Tibial artery (tissue), 4 donors: ENCODE measurements at regions not wholly inside any gene's neighbourhood (a gene's known extent, or its start where the extent isn't known, plus 50 kb on each side); places are given as distances from the start of the nearest gene placed in this dataset.

Experiments used
- DNase-seq, 2 donors: peaks; one replicate each; pipeline ENCODE4 v3.0.0-alpha.2; 2019
- H3K27ac ChIP-seq, 2 donors: fragments of 200-600 bp; sonication (generic) in 1 of 2; 1 replicate in 1 of 2; 2 replicates in 1 of 2; pipeline ENCODE4 v1.5.1; 2018 to 2019; ENCODE audit warnings: mild to moderate bottlenecking in 1 of 2
- H3K27me3 ChIP-seq, 2 donors: fragments of 200-600 bp; sonication (generic) in 1 of 2; one replicate each; pipeline versions ENCODE4 v1.5.1 to v1.6.0; 2016 to 2019
- H3K36me3 ChIP-seq, 3 donors: fragments of 200-600 bp; sonication (generic) in 2 of 3; one replicate each; pipeline ENCODE4 v1.5.1; 2016 to 2019; ENCODE audit warnings: mild to moderate bottlenecking in 2 of 3
- H3K4me1 ChIP-seq, 4 donors: fragments of 200-600 bp; sonication (generic) in 2 of 4; 1 replicate in 3 of 4; 2 replicates in 1 of 4; pipeline ENCODE4 v1.5.1; 2016 to 2019
- H3K4me3 ChIP-seq, 2 donors: fragments of 200-600 bp; sonication (generic) in 1 of 2; 1 replicate in 1 of 2; 2 replicates in 1 of 2; pipeline ENCODE4 v1.5.1; 2018 to 2019; ENCODE audit warnings: mild to moderate bottlenecking in 2 of 2
- H3K9me3 ChIP-seq, 3 donors: fragments of 200-600 bp; sonication (generic) in 1 of 3; one replicate each; pipeline ENCODE4 v1.5.1; 2016 to 2019
- CTCF ChIP-seq, 2 experiments: fragments of 200-600 bp in 1 of 2; fragments of 450-650 bp in 1 of 2; IDR thresholded peaks; one replicate each; pipeline ENCODE4 v1.5.1; 2017 to 2019; ENCODE audit warnings: antibody characterized with exemption in 2 of 2, mild to moderate bottlenecking in 1 of 2, moderate library complexity in 1 of 2
- intact Hi-C: fragments of 100-400 bp; cut with DNase I; formaldehyde crosslinking; loops from one replicate; pipeline ENCODE4 v1.15.0; 2023; ENCODE audit warnings: low total_unique reads

GRCh38 chr5:50934343-50934742 lies 267.9 kb downstream of the PARP8 start:
- H3K27me3 ChIP-seq, result no peaks in the 10 kb centered on the region
- no peak overlapping the region for H3K4me3 ChIP-seq
- no peaks in the 10 kb centered on the region for H3K4me1 ChIP-seq
- intact Hi-C loops, result no loop called here
- H3K27ac ChIP-seq, result no peak overlapping the region
- no peaks in the 10 kb centered on the region for H3K36me3 ChIP-seq
- H3K9me3 ChIP-seq, result no peaks in the 10 kb centered on the region
- TF ChIP-seq CTCF (IDR thresholded peaks at IDR 0.05), result no peak
- no peak for DNase-seq

GRCh38 chr5:50945139-50945538 lies 278.7 kb downstream of the PARP8 start:
- DNase-seq, result no peak
- H3K9me3 ChIP-seq, result peaks cover 0 to 9% (median 5%) of the 10 kb centered on the region in 3 donors
- intact Hi-C loops, result no loop called here
- H3K4me1 ChIP-seq, result no peaks in the 10 kb centered on the region
- H3K36me3 ChIP-seq, result no peaks in the 10 kb centered on the region
- H3K27ac ChIP-seq, result no peak overlapping the region
- no peak for TF ChIP-seq CTCF (IDR thresholded peaks at IDR 0.05)
- H3K27me3 ChIP-seq, result no peaks in the 10 kb centered on the region
- H3K4me3 ChIP-seq, result no peak overlapping the region

GRCh38 chr5:50947906-50948683 lies 281.7 kb downstream of the PARP8 start:
- peaks cover 0 to 4% of the 10 kb centered on the region in 2 donors for H3K27me3 ChIP-seq
- no peak for TF ChIP-seq CTCF (IDR thresholded peaks at IDR 0.05)
- H3K27ac ChIP-seq, result no peak overlapping the region
- DNase-seq, result no peak
- H3K9me3 ChIP-seq, result peaks cover 0 to 4% (median 2%) of the 10 kb centered on the region in 3 donors
- no peaks in the 10 kb centered on the region for H3K36me3 ChIP-seq
- no peak overlapping the region for H3K4me3 ChIP-seq
- intact Hi-C loops, result no loop called here
- H3K4me1 ChIP-seq, result no peaks in the 10 kb centered on the region

GRCh38 chr5:50953290-50953689 lies 286.9 kb downstream of the PARP8 start:
- H3K9me3 ChIP-seq, result no peaks in the 10 kb centered on the region
- no peak for DNase-seq
- peaks cover 0 to 22% of the 10 kb centered on the region in 2 donors for H3K27me3 ChIP-seq
- H3K36me3 ChIP-seq, result no peaks in the 10 kb centered on the region
- H3K4me3 ChIP-seq, result no peak overlapping the region
- H3K4me1 ChIP-seq, result no peaks in the 10 kb centered on the region
- no peak for TF ChIP-seq CTCF (IDR thresholded peaks at IDR 0.05)
- H3K27ac ChIP-seq, result no peak overlapping the region
- intact Hi-C loops, result no loop called here

GRCh38 chr5:50958852-50959457 lies 292.5 kb downstream of the PARP8 start:
- H3K27ac ChIP-seq, result no peak overlapping the region
- H3K4me3 ChIP-seq, result no peak overlapping the region
- H3K9me3 ChIP-seq, result no peaks in the 10 kb centered on the region
- no peak for DNase-seq
- intact Hi-C loops, result no loop called here
- peaks cover 0 to 60% of the 10 kb centered on the region in 2 donors for H3K27me3 ChIP-seq
- peak; percentile 41 to 49 for TF ChIP-seq CTCF (IDR thresholded peaks at IDR 0.05)
- H3K36me3 ChIP-seq, result no peaks in the 10 kb centered on the region
- H3K4me1 ChIP-seq, result peaks cover 0 to 13% (median 11%) of the 10 kb centered on the region in 4 donors
